SK-N-MC (cell line): ENCODE measurements at regions not wholly inside any gene's neighbourhood (a gene's known extent, or its start where the extent isn't known, plus 50 kb on each side); places are given as distances from the start of the nearest gene placed in this dataset.

Experiments
- EZH2 ChIP-seq: fragments of 200-600 bp; sonication (generic); IDR thresholded peaks from one replicate; pipeline ENCODE4 v1.6.1; 2017; ENCODE audit warnings: antibody characterized with exemption
- POLR2AphosphoS5 ChIP-seq: IDR thresholded peaks from 2 replicates; pipeline ENCODE4 v1.6.1; 2012; ENCODE audit warnings: mild to moderate bottlenecking, low read depth, low read length, borderline replicate concordance

GRCh38 chr14:38629412-38629811, 373.5 kb upstream of the CLEC14A start:
- TF ChIP-seq EZH2 (no peak), POLR2AphosphoS5 (no peak)
